GM18508 (cell line): ENCODE measurements at regions not wholly inside any gene's neighbourhood (a gene's known extent, or its start where the extent isn't known, plus 50 kb on each side); places are given as distances from the start of the nearest gene placed in this dataset.

Experiments used
- ATAC-seq: cut with Tn5 transposase; IDR thresholded peaks from one replicate; pipeline ENCODE4 v1.9.1; 2021; ENCODE audit warnings: moderate number of reproducible peaks; ENCODE audit not compliant: insufficient read depth, unreplicated experiment

- ATAC-seq: no peak
Measured at GRCh38 chr4:137649711-137650450, 117.6 kb upstream of the PCDH18 start.

- ATAC-seq: no peak
Measured at GRCh38 chr4:137648531-137648930, 116.2 kb upstream of the PCDH18 start.

- ATAC-seq: peak; percentile 81
Measured at GRCh38 chr4:137647375-137647774, 115.1 kb upstream of the PCDH18 start.

GRCh38 chr4:137644201-137644600 lies 111.9 kb upstream of the PCDH18 start:
- no peak for ATAC-seq

GRCh38 chr4:137641544-137641943 lies 109.2 kb upstream of the PCDH18 start:
- ATAC-seq: no peak

GRCh38 chr4:137640838-137641158 lies 108.5 kb upstream of the PCDH18 start:
- ATAC-seq: no peak

- ATAC-seq: peak; percentile 50
Measured at GRCh38 chr4:137640156-137640837, 108.0 kb upstream of the PCDH18 start.

- no peak for ATAC-seq
Measured at GRCh38 chr4:137638934-137639333, 106.6 kb upstream of the PCDH18 start.

GRCh38 chr4:137635601-137636000 lies 103.3 kb upstream of the PCDH18 start:
- no peak for ATAC-seq

GRCh38 chr4:137635108-137635507 lies 102.8 kb upstream of the PCDH18 start:
- ATAC-seq: no peak

GRCh38 chr4:137632842-137633241 lies 100.5 kb upstream of the PCDH18 start:
- ATAC-seq: no peak

- no peak for ATAC-seq
Measured at GRCh38 chr4:137631605-137632004, 99.3 kb upstream of the PCDH18 start.

GRCh38 chr4:137630252-137630651 lies 98.0 kb upstream of the PCDH18 start:
- ATAC-seq: no peak

- no peak for ATAC-seq
Measured at GRCh38 chr4:137627739-137628460, 95.6 kb upstream of the PCDH18 start.

GRCh38 chr4:137626942-137627738 lies 94.8 kb upstream of the PCDH18 start:
- no peak for ATAC-seq

GRCh38 chr4:137623013-137623412 lies 90.7 kb upstream of the PCDH18 start:
- ATAC-seq: no peak

- no peak for ATAC-seq
Measured at GRCh38 chr4:137621056-137621455, 88.8 kb upstream of the PCDH18 start.

GRCh38 chr4:137614491-137614890 lies 82.2 kb upstream of the PCDH18 start:
- no peak for ATAC-seq

GRCh38 chr4:137611998-137612700 lies 79.9 kb upstream of the PCDH18 start:
- ATAC-seq: no peak

- ATAC-seq: no peak
Measured at GRCh38 chr4:137610960-137611359, 78.7 kb upstream of the PCDH18 start.
